LNCaP clone FGC (cell line): ENCODE measurements at regions not wholly inside any gene's neighbourhood (a gene's known extent, or its start where the extent isn't known, plus 50 kb on each side); places are given as distances from the start of the nearest gene placed in this dataset.

ENCODE experiments used
- DNase-seq: peaks from one replicate; pipeline ENCODE4 v3.0.0-alpha.2; 2011; ENCODE audit warnings: low read depth
- H3K4me3 ChIP-seq: 2 replicates; pipeline ENCODE4 v1.5.1; 2011; ENCODE audit warnings: mild to moderate bottlenecking, low read depth, low read length, control low read depth
- CTCF ChIP-seq: IDR thresholded peaks from 2 replicates; pipeline ENCODE4 v1.5.1; 2012; ENCODE audit warnings: mild to moderate bottlenecking; ENCODE audit not compliant: control insufficient read depth, insufficient read depth; ENCODE audit errors: extremely low read depth

GRCh38 chr1:4367230-4367777, 287.1 kb upstream of the AJAP1 start:
- no peak for TF ChIP-seq CTCF
- DNase-seq: no peak

GRCh38 chr1:4369335-4369734, 285.1 kb upstream of the AJAP1 start:
- no peak for TF ChIP-seq CTCF
- no peak for DNase-seq
- H3K4me3 ChIP-seq: no peak overlapping the region

More at GRCh38 chr1:4367230-4367777, 287.1 kb upstream of the AJAP1 start:
- no peak overlapping the region for H3K4me3 ChIP-seq

GRCh38 chr1:4371849-4372248, 282.6 kb upstream of the AJAP1 start:
- TF ChIP-seq CTCF: no peak
- H3K4me3 ChIP-seq: no peak overlapping the region
- no peak for DNase-seq

GRCh38 chr1:4375812-4376211, 278.6 kb upstream of the AJAP1 start:
- DNase-seq: no peak

GRCh38 chr1:4379451-4380175, 274.8 kb upstream of the AJAP1 start:
- DNase-seq: no peak
- no peak overlapping the region for H3K4me3 ChIP-seq
- no peak for TF ChIP-seq CTCF

More at GRCh38 chr1:4375812-4376211, 278.6 kb upstream of the AJAP1 start:
- no peak overlapping the region for H3K4me3 ChIP-seq
- TF ChIP-seq CTCF: no peak

- TF ChIP-seq CTCF: no peak
- no peak overlapping the region for H3K4me3 ChIP-seq
- DNase-seq: no peak
Measured at GRCh38 chr1:4380564-4381168, 273.7 kb upstream of the AJAP1 start.

- no peak overlapping the region for H3K4me3 ChIP-seq
- no peak for TF ChIP-seq CTCF
- no peak for DNase-seq
Measured at GRCh38 chr1:4393191-4393590, 261.2 kb upstream of the AJAP1 start.
